NCI-H2029 treated with DMSO at 0.1 percent for 48 hours (cell line): ENCODE measurements at regions not wholly inside any gene's neighbourhood (a gene's known extent, or its start where the extent isn't known, plus 50 kb on each side); places are given as distances from the start of the nearest gene placed in this dataset.

Source experiments
- DNase-seq: peaks from one replicate; lab custom pipeline; 2025; lab: John Stamatoyannopoulos, UW

DNA sequence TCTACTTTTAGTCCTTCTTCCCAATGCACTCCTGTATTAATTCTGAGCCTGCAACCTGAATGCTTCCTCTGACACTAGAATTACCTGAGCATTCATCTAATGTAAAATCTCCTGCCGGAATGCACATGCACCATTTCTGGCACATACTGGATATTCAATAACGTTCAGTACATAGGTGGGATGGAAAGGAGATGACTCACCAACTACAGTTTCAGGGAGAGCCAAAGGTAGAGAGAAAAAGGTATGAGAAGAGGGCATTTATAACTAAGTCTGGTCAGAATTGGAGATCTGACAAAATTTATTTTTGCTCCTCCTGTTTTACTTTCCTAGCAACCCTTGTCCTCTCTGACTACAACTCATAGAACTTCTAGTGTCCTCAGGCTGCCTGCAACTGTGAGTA is 1954.1 kb upstream of the CELF4 start:
- DNase-seq: no peak

DNA sequence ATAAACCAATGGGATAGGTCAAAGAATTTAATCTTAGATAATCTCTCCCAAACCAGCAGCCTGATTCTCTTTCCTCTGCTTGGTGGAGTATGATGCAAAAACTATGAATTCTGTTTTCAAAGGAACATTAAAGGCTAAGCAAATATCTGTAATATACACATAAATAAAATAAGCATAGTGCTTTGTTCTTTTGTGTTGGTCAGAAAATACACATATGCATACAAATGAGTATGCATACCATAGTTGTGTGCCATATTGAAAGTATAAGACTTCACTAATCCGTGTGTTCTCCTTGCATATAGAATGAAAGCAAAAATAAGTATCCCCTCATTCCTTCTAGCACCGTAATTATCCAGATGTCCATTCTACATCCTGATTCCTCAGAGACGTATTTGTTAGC is 1949.7 kb upstream of the CELF4 start:
- no peak for DNase-seq

- no peak for DNase-seq
Measured at GRCh38 chr18:39513186-39513585, 1947.6 kb upstream of the CELF4 start.

GRCh38 chr18:39506581-39507330 is 1941.2 kb upstream of the CELF4 start:
- DNase-seq: no peak

GRCh38 chr18:39500306-39500705 is 1934.7 kb upstream of the CELF4 start:
- no peak for DNase-seq

GRCh38 chr18:39497821-39498220 is 1932.2 kb upstream of the CELF4 start:
- DNase-seq: no peak

GRCh38 chr18:39496986-39497385 is 1931.4 kb upstream of the CELF4 start:
- DNase-seq: no peak

- DNase-seq: no peak
Measured at GRCh38 chr18:39494211-39494896, 1928.8 kb upstream of the CELF4 start.

DNA sequence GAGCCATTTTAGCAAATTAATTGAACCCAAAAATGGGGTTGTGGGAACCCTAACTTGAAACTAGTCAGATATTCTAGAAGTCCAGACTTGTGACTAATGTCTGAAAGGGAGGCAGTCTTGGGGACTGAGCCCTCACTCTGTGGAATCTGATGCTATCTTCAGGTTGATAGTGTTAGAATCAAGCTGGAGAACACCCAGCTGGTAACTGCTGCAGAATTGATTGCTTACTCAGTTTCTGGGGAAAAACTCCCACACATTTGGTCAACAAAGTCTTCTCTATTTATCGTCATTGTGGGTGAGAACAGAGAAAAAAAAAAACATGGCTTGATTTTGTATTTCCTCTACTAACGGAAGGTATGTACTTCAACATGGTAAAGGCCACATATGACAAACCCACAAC is 1925.8 kb upstream of the CELF4 start:
- no peak for DNase-seq

- no peak for DNase-seq
Measured at GRCh38 chr18:39489431-39489830, 1923.8 kb upstream of the CELF4 start.

DNA sequence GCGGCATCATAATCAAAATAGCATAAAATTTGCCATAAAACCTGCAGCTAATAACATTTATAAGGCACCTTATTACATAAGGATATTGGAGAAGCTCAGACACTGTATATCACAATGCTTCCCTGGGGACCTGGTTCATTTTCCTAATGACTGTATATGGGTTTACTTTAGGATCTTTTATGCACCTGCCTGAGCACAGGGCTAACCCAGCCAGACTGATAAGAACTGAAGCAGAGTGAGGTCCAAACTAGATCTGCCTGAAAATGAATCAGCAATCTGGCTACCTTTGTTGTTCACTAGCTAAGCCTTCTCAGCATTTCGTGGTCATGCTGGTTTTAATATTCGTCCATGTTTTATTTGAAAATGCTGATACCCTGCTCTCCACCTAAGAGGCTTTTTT is 1922.3 kb upstream of the CELF4 start:
- DNase-seq: no peak

- DNase-seq: no peak
Measured at GRCh38 chr18:39486268-39486667, 1920.7 kb upstream of the CELF4 start.

GRCh38 chr18:39485696-39486095 is 1920.1 kb upstream of the CELF4 start:
- DNase-seq: no peak

DNA sequence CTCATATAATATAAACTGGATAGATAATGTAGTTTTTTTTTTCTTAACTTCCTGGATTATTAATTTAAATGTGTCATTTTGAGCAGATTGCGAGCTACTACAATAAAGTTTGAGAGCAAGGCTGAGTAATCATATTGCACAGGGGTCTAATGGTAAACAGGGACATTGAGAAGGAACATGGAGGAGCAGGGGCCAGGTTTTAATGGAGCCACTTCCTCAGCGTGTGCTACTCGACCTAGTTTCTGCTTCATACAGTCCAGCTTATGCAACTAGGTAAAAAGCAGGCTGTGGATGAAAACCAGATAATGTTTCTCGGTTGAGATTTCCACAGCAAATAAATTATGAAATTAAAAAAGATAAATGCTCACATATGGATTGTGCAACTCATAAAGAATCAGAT is 1915.7 kb upstream of the CELF4 start:
- no peak for DNase-seq

DNA sequence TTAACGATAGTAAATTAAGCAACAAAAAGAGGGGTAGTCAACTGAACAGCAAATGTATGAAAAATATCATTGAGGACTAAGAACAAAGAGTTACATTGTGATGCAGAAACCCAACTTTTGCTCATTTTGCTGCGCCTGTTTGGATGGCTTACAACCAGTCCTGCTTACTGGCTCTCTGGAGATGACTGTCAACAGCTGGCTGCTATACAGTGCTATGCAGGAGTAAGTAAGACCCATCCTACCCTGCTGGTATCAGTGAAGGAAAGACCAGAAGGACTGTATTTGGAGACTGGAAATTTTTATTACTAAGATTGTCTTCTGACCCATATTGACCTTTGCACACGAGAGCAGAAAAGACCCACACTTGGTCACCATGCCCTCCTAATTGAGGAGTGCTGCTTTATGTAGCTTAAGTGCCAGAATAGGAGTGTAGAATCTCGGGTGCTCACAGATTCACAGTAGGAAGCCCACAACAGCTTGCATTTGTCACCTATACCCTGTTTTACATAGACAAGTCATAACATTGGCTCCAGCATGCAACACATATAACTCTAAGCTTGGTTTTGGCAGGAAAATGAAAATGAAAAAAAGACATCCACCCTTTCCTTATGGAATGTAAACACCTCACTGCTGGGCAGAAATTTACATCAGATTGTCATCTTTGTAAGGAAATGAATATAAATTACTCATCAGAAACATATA is 1915.0 kb upstream of the CELF4 start:
- no peak for DNase-seq

- DNase-seq: no peak
Measured at GRCh38 chr18:39464006-39464405, 1898.4 kb upstream of the CELF4 start.

DNA sequence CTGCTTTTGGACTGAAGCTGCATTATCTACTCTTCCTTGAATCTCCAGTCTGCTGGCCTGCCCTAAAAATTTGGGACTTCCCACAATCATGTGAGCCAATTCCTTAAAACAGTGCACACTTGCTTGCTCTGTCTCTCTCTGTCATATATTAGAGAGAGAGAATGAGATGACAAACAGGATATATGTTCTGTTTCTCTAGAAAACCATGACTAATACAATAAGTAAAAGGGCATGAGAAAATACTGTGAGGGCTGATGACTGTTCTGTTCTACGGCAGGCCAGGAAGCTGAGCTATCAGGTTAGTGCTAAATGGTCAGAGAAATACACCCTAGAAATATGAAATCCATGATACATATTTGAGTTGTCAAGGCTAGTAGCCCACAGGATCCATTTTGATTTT is 1896.8 kb upstream of the CELF4 start:
- DNase-seq: no peak

DNA sequence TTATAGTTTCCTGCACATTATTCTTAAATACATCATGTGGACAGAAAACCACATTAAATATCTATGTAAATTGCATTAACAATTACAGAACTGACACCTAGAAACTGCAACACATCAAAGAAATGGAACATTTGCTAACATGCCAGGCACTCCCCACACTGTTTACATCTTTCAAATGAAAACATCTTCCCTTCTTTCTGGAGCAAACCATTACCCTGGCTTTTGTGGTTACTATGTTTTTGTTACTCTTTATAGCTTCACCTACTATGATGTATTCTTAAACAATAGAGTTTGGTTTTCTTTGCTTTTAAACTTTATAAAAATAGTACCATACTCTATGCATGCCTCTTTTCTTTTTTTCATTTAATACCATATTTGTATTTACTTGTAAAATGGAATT is 1894.5 kb upstream of the CELF4 start:
- no peak for DNase-seq

DNA sequence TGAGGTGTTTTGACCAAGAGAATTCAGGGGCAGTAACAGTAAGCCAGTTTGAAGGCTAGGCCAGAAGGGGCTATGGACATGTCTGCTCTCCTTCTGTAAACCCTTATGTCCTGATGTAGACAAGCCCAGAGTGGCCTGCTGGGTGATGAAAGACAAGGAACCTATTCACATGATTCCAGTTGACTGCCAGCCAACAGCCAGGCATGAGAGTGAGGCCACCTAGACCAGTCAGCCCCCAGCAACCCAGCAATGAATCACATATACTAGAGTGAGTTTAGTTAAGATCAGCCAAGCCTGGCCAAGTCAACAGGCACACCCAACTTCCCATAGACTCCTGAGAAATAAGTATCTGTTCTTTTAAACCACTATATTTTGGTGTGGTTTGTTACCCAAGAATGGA is 1889.7 kb upstream of the CELF4 start:
- DNase-seq: peak; percentile 42

GRCh38 chr18:39454866-39455265 is 1889.3 kb upstream of the CELF4 start:
- no peak for DNase-seq

DNA sequence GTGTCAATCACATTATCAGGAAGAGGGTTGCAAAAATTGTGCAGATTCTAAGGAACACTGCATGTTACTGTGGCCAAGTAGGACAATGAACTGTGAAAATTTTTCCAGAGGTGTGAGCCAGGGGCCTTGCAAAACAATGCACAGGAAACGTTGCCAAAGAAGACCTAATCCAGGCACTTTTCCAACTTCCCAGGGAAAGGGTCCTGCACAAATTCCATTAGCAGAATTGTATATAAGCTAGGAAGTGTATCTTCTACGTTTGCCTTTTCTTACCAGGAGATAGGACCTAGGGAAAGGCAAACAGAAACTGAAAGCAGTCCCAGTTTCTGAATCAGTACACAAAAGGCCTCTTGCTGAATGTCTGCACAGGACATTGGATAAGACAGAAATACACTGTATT is 1888.3 kb upstream of the CELF4 start:
- DNase-seq: peak; percentile 76

DNA sequence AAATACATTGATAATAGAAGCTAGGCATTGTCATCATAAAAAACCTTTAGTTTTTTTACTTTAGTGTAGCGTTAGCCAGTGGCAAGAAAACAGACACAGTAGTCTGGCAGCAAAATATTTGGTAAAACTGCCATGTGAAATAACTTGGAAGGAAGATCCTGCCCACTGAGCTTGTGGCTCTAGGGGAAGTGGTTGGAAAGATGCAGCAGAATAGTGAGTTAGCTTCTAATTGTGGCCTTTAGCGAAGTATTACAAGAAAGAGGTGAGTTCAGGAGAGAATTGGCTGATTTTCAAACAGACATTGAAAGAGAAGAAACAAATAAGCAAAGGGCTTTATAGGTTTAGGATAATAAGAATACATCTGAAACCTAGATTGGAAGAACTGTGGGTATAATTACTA is 1887.8 kb upstream of the CELF4 start:
- peak; percentile 56 for DNase-seq

DNA sequence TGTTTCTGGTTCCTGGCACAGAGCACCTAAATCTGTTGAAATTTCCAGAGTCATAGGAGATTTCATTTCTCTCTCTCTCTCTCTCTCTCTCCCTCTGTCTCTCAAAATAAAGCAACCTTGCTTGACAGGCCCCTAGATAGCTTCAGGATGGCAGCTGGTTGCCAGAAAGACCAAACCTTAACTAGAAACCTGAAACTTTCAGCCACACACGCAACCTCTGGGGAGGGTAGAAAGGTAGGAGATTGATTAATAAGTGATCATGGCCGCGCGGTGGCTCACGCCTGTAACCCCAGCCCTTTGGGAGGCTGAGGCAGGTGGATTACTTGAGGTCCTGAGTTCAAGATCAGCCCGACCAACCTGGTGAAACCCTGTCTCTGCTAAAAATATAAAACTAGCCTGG is 1885.4 kb upstream of the CELF4 start:
- no peak for DNase-seq
